ENCODE measurements at regions not wholly inside any gene's neighbourhood (a gene's known extent, or its start where the extent isn't known, plus 50 kb on each side); places are given as distances from the start of the nearest gene placed in this dataset.

- TF ChIP-seq CTCF (conservative IDR thresholded peaks at IDR 0.05; ENCODE audit: low read depth, low read length): no peak
- no peak for TF ChIP-seq EZH2 (IDR thresholded peaks at IDR 0.05; ENCODE audit: borderline replicate concordance, low read depth, low read length, poor library complexity, severe bottlenecking)
Observed at GRCh38 chr7:7060828-7061599, 121.3 kb upstream of the C1GALT1 start.
